ENCODE measurements at regions not wholly inside any gene's neighbourhood (a gene's known extent, or its start where the extent isn't known, plus 50 kb on each side); places are given as distances from the start of the nearest gene placed in this dataset.

DNA sequence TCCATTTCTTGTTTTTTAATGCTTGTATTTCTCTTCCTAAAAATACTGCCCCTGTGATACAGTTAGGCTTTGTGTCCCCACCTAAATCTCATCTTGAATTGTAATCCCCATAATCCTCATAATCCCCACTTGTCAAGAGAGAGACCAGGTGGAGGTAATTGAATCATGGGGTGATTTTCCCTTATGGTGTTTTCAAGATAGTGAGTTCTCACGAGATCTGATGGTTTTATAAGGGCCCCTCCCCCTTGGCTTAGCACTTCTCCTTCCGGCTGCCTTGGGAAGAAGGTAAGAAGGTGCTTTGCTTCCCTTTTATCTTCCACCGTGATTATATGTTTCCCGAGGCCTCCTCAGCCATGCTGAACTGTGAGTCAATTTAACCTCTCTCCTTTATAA is 227.4 kb downstream of the MAN2A1 start:
- no peaks in the 10 kb centered on the region for H3K9me3 ChIP-seq (ENCODE audit: low read length)
- no peaks in the 10 kb centered on the region for H3K36me3 ChIP-seq (ENCODE audit: insufficient read depth, low read length)
- H3K27me3 ChIP-seq (ENCODE audit: control insufficient read depth in 1 of 2, insufficient read depth in 2 of 2, low read length in 2 of 2): no peaks in the 10 kb centered on the region
- H3K4me3 ChIP-seq (ENCODE audit: low read depth in 1 of 2, low read length in 2 of 2): no peak overlapping the region
- H3K4me1 ChIP-seq (ENCODE audit: insufficient read depth, low read length): peaks cover 5% of the 10 kb centered on the region
- H3K9ac ChIP-seq (ENCODE audit: low read length): no peak overlapping the region
- no peak overlapping the region for H3K27ac ChIP-seq (ENCODE audit: low read depth, low read length)

DNA sequence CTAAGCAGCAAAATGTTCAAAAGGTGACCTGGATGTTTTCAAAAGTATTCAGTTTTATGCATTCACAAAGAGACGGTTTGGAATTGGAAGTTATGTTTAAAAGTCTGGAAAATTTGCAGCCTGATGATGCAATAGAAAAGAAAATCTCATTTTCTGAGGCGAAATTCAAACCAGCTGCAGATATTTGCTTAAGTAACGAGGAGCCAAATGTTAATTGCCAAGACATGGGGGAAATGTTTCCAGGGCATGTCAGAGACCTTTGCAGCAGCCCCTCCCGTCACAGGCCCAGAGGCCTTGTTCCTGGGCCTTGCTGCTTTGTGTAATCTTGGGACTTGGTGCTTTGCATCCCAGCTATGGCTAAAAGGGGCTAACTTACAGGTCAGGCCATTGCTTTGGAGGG is 228.2 kb downstream of the MAN2A1 start:
- peaks cover 7% of the 10 kb centered on the region for H3K4me1 ChIP-seq (ENCODE audit: insufficient read depth, low read length)
- H3K9me3 ChIP-seq (ENCODE audit: low read length): no peaks in the 10 kb centered on the region
- no peaks in the 10 kb centered on the region for H3K36me3 ChIP-seq (ENCODE audit: insufficient read depth, low read length)
- H3K27me3 ChIP-seq (ENCODE audit: control insufficient read depth in 1 of 2, insufficient read depth in 2 of 2, low read length in 2 of 2): no peaks in the 10 kb centered on the region
- no peak overlapping the region for H3K27ac ChIP-seq (ENCODE audit: low read depth, low read length)
- H3K9ac ChIP-seq (ENCODE audit: low read length): no peak overlapping the region
- no peak overlapping the region for H3K4me3 ChIP-seq (ENCODE audit: low read depth in 1 of 2, low read length in 2 of 2)

DNA sequence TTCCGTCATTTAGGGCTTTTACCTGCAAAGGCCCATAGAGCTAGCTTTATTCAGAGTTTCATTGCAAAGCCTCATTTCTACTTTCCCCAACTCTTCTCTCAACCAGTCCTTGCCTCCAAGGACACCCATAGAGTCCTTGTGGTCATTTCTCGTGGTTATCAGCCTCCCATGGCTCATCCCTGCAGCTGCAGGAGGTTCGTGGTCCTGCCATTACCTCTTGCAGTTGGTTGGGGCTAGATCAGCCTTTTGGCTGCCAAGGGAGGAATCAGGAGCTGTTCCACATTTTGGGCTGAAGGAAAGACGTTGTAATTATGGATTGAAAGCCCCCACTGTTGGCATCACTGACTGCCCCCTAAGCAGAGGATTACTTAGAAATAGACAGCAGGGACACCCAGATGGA is 231.0 kb downstream of the MAN2A1 start:
- Histone ChIP-seq H3K27ac (ENCODE audit: low read depth, low read length) (no peak overlapping the region), H3K36me3 (ENCODE audit: insufficient read depth, low read length) (no peaks in the 10 kb centered on the region), H3K4me3 (ENCODE audit: low read depth in 1 of 2, low read length in 2 of 2) (no peak overlapping the region), H3K4me1 (ENCODE audit: insufficient read depth, low read length) (peaks cover 7% of the 10 kb centered on the region), H3K9ac (ENCODE audit: low read length) (no peak overlapping the region), H3K27me3 (ENCODE audit: control insufficient read depth in 1 of 2, insufficient read depth in 2 of 2, low read length in 2 of 2) (no peaks in the 10 kb centered on the region), H3K9me3 (ENCODE audit: low read length) (no peaks in the 10 kb centered on the region)

DNA sequence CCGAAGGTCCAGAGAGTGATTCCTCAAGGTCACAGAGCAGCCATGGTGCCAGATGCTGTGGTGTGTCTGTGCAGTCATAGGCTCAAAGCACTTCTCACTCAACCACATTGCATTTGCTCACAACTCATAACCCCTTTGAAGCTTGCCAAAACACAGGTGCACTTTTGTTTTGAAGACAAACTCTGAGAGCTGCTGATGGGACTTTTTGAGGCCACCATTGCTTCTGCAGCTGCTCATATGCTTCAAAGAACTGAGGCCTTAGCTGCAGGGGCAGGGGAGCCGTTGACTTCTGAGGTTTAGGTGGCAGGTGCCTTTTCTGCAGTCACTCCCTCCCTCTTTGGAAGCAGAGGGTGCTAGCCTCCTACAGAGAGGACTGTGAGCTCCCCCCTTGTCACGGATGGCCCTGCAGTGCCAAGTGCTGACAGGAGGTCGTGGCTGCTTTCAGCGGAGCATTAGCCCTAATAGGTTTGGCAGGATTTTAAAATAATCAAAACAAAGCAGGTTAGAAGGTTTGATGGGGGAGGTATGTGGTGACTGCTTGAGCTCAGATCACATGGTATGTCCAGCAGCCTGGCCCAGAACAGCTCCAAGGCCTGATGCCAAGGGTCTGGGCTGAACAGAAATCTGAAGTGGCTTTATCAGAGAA is 232.1 kb downstream of the MAN2A1 start:
- H3K9me3 ChIP-seq (ENCODE audit: low read length): no peaks in the 10 kb centered on the region
- no peak overlapping the region for H3K9ac ChIP-seq (ENCODE audit: low read length)
- no peaks in the 10 kb centered on the region for H3K36me3 ChIP-seq (ENCODE audit: insufficient read depth, low read length)
- no peak overlapping the region for H3K4me3 ChIP-seq (ENCODE audit: low read depth in 1 of 2, low read length in 2 of 2)
- no peak overlapping the region for H3K27ac ChIP-seq (ENCODE audit: low read depth, low read length)
- peaks cover 7% of the 10 kb centered on the region for H3K4me1 ChIP-seq (ENCODE audit: insufficient read depth, low read length)
- no peaks in the 10 kb centered on the region for H3K27me3 ChIP-seq (ENCODE audit: control insufficient read depth in 1 of 2, insufficient read depth in 2 of 2, low read length in 2 of 2)

DNA sequence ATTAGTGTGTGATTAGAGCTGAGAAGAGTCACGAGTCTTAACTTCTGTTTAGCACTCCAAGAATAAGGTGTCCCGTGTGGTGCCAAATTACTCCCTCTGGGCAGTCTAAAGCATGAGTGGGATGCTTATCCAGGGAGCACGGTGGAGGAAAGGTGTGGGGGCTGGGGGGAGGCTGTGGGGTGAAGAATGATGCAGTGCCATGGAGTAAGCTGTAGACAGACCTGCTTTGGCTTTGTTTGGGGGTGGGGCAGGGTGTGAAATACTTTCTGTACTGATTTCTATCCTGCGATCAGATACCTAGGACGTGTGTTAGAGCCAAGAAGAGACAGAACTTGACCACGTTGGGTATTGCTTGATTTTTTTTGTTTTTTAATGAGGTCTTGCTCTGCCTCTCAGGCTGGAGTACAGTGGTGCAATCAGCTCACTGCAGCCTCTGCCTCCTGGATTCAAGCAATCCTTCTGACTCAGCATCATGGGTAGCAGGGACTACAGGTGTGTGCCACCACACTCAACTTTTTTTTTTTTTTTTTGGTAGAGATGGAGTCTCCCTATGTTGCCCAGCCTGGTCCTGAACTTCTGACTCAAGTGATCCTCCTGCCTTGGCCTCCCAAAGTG is 232.8 kb downstream of the MAN2A1 start:
- no peak overlapping the region for H3K9ac ChIP-seq (ENCODE audit: low read length)
- H3K4me3 ChIP-seq (ENCODE audit: low read depth in 1 of 2, low read length in 2 of 2): no peak overlapping the region
- peaks cover 7% of the 10 kb centered on the region for H3K4me1 ChIP-seq (ENCODE audit: insufficient read depth, low read length)
- no peaks in the 10 kb centered on the region for H3K27me3 ChIP-seq (ENCODE audit: control insufficient read depth in 1 of 2, insufficient read depth in 2 of 2, low read length in 2 of 2)
- H3K9me3 ChIP-seq (ENCODE audit: low read length): no peaks in the 10 kb centered on the region
- no peaks in the 10 kb centered on the region for H3K36me3 ChIP-seq (ENCODE audit: insufficient read depth, low read length)
- no peak overlapping the region for H3K27ac ChIP-seq (ENCODE audit: low read depth, low read length)

DNA sequence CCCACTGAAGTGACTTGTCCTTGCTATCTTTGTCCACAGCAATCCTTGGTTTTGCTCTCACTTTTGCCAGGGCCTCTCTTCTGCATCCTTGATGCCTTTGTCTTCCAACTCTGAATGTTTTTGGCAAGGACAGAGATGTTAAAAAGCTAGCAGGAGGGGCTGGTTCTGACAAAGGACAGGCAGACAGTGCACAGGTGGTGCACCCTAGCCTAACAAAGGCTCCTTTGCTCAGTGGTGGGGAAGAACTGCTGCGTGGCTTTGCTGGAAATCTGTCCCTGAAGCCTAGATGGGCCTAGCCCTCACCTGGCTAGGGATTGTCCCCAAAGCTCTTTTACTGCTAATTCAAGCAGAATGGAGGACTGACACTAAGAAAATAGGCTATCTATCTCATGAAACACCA is 233.5 kb downstream of the MAN2A1 start:
- H3K4me3 ChIP-seq (ENCODE audit: low read depth in 1 of 2, low read length in 2 of 2): no peak overlapping the region
- no peaks in the 10 kb centered on the region for H3K9me3 ChIP-seq (ENCODE audit: low read length)
- no peak overlapping the region for H3K9ac ChIP-seq (ENCODE audit: low read length)
- no peaks in the 10 kb centered on the region for H3K27me3 ChIP-seq (ENCODE audit: control insufficient read depth in 1 of 2, insufficient read depth in 2 of 2, low read length in 2 of 2)
- H3K27ac ChIP-seq (ENCODE audit: low read depth, low read length): no peak overlapping the region
- peaks cover 7% of the 10 kb centered on the region for H3K4me1 ChIP-seq (ENCODE audit: insufficient read depth, low read length)
- no peaks in the 10 kb centered on the region for H3K36me3 ChIP-seq (ENCODE audit: insufficient read depth, low read length)

DNA sequence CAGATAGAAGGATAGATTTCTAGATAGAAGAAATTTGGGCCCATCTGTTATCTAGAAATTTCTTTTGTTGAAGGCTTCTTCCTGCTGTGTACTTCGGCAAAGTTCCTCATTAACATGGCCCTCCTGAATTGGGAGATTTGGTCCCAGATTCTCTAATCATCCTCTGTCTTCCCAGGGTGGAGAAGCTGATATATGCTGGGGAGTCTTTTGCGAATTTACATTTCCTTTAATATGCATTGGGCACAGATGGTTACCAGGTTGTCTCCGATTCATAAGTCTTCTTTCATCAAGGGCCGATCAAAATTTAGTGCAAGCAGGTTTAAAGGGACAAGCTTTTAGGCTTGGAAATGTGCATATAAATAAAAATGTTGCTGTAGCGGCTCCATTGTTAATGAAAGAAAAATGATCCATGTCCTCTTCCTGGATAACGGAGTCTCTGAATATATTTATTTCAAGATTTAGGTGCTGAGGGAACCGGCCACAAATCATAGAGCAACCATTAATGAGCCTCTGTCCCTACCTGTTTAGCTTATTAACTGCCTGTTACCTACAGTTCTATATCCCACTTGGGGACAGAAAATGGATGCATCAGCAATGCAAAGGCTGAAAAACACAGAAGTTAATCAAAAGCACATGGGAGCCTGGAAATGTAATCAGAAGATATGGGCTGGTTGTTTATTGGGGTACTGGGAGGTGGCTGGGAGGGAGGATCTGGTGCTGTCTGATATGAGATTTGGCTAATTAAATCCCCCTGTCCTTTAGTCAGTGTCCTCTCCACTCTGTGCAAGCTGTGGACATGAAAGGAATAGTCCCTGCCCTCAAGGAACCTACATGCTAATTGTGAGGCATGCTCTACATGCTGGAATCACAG is 234.7 kb downstream of the MAN2A1 start:
- Histone ChIP-seq H3K4me1 (ENCODE audit: insufficient read depth, low read length) (peaks cover 7% of the 10 kb centered on the region), H3K9ac (ENCODE audit: low read length) (no peak overlapping the region), H3K9me3 (ENCODE audit: low read length) (no peaks in the 10 kb centered on the region), H3K27me3 (ENCODE audit: control insufficient read depth in 1 of 2, insufficient read depth in 2 of 2, low read length in 2 of 2) (no peaks in the 10 kb centered on the region), H3K4me3 (ENCODE audit: low read depth in 1 of 2, low read length in 2 of 2) (no peak overlapping the region), H3K27ac (ENCODE audit: low read depth, low read length) (no peak overlapping the region), H3K36me3 (ENCODE audit: insufficient read depth, low read length) (no peaks in the 10 kb centered on the region)

DNA sequence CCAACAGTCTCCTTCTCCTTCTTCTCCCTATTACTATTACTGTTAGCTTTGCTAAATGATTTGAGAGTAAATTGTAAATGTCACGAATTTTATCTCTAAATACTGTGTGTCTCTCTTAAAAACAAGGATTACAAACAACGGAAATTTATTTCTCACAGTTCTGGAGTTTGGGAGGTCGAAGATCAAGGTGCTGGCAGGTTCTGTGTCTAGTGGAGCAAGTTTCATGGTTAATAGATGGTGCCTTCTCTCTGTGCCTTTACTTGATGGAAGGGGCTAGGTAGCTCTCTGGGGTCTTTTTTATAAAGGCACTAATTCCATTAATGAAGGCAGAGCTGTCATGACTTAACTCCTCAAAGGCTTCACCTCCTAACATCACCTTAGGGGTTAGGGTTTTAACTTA is 237.9 kb downstream of the MAN2A1 start:
- Histone ChIP-seq H3K4me1 (ENCODE audit: insufficient read depth, low read length) (no peaks in the 10 kb centered on the region), H3K4me3 (ENCODE audit: low read depth in 1 of 2, low read length in 2 of 2) (no peak overlapping the region), H3K27ac (ENCODE audit: low read depth, low read length) (no peak overlapping the region), H3K27me3 (ENCODE audit: control insufficient read depth in 1 of 2, insufficient read depth in 2 of 2, low read length in 2 of 2) (no peaks in the 10 kb centered on the region), H3K9ac (ENCODE audit: low read length) (no peak overlapping the region), H3K36me3 (ENCODE audit: insufficient read depth, low read length) (no peaks in the 10 kb centered on the region), H3K9me3 (ENCODE audit: low read length) (no peaks in the 10 kb centered on the region)

DNA sequence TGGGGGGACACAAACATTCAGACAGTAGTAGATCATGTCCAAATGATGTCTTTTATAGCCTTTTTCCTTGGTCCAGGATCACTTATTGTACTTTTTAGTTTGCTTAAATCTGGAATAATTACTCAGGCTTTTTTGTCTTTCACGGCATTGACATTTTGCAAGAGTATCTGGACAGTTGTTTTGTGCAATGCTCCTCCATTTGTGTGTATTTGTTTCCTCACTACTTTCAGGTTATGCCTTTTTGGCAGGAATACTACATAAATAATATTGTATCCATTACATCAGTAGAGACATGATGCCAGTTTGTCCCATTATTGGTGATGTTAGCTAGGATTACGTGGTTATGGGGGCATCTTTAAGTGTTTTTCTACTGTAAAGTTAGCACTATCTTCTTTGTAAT is 238.3 kb downstream of the MAN2A1 start:
- no peak overlapping the region for H3K27ac ChIP-seq (ENCODE audit: low read depth, low read length)
- H3K4me3 ChIP-seq (ENCODE audit: low read depth in 1 of 2, low read length in 2 of 2): no peak overlapping the region
- H3K9ac ChIP-seq (ENCODE audit: low read length): no peak overlapping the region
- H3K27me3 ChIP-seq (ENCODE audit: control insufficient read depth in 1 of 2, insufficient read depth in 2 of 2, low read length in 2 of 2): no peaks in the 10 kb centered on the region
- H3K36me3 ChIP-seq (ENCODE audit: insufficient read depth, low read length): no peaks in the 10 kb centered on the region
- H3K4me1 ChIP-seq (ENCODE audit: insufficient read depth, low read length): no peaks in the 10 kb centered on the region
- no peaks in the 10 kb centered on the region for H3K9me3 ChIP-seq (ENCODE audit: low read length)

DNA sequence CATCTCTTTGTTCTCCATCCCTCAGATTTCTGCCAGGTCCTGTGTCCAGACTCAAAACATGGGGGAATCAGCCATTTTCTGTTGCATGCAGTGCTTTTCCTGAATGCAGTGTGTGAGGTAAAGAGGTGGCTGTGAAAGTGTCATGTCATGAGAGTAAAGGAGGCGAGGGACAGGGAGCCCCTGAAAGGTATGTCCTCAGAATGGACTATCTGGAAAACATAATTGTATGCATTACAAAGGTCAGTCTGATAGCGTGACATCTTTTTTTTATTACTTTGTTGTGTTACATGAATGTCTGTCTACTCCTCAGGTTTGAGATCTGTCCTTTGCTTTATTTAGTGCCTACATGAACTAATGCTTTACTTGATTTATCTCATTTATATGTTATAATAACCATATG is 239.1 kb downstream of the MAN2A1 start:
- H3K27me3 ChIP-seq (ENCODE audit: control insufficient read depth in 1 of 2, insufficient read depth in 2 of 2, low read length in 2 of 2): no peaks in the 10 kb centered on the region
- H3K36me3 ChIP-seq (ENCODE audit: insufficient read depth, low read length): no peaks in the 10 kb centered on the region
- H3K9me3 ChIP-seq (ENCODE audit: low read length): no peaks in the 10 kb centered on the region
- no peaks in the 10 kb centered on the region for H3K4me1 ChIP-seq (ENCODE audit: insufficient read depth, low read length)
- no peak overlapping the region for H3K27ac ChIP-seq (ENCODE audit: low read depth, low read length)
- no peak overlapping the region for H3K4me3 ChIP-seq (ENCODE audit: low read depth in 1 of 2, low read length in 2 of 2)
- H3K9ac ChIP-seq (ENCODE audit: low read length): no peak overlapping the region

DNA sequence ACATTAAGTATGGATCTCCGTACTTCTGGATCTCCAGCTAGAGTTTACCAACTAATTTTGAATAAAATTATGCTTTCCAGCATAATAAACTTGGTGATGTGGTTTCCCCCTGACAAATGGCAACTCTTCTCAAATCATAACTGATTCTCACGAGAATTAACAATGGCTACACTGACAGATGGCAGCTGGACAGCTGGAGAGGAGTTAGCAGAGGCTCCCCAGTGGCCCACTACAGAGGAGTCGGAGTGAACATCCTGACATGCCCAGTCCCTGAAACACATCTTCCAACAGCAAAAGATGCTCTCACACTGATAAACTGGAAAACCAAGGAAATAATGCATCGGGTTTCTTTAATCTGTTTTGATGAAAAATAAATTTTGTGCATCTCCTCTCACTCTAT is 239.6 kb downstream of the MAN2A1 start:
- H3K4me1 ChIP-seq (ENCODE audit: insufficient read depth, low read length): no peaks in the 10 kb centered on the region
- H3K4me3 ChIP-seq (ENCODE audit: low read depth in 1 of 2, low read length in 2 of 2): no peak overlapping the region
- H3K36me3 ChIP-seq (ENCODE audit: insufficient read depth, low read length): no peaks in the 10 kb centered on the region
- H3K9me3 ChIP-seq (ENCODE audit: low read length): no peaks in the 10 kb centered on the region
- H3K9ac ChIP-seq (ENCODE audit: low read length): no peak overlapping the region
- H3K27me3 ChIP-seq (ENCODE audit: control insufficient read depth in 1 of 2, insufficient read depth in 2 of 2, low read length in 2 of 2): no peaks in the 10 kb centered on the region
- H3K27ac ChIP-seq (ENCODE audit: low read depth, low read length): no peak overlapping the region

Data from muscle layer of colon (tissue), 2 donors.